ENCODE measurements at regions not wholly inside any gene's neighbourhood (a gene's known extent, or its start where the extent isn't known, plus 50 kb on each side); places are given as distances from the start of the nearest gene placed in this dataset.
"Not testable (repeated sequence)": the region's sequence is repeated elsewhere in the genome, so short reads cannot be mapped to it uniquely, and the experiment has no call there.

GRCh38 chr12:11986165-11986564 lies 84.6 kb upstream of the BCL2L14 start:
- no peak overlapping the region for H3K4me3 ChIP-seq (replicated peaks in 1 of 2; ENCODE audit: low read depth in 2 of 2, low read length in 2 of 2)
- DNase-seq (ENCODE audit: low read depth in 2 of 2), result no peak
- TF ChIP-seq CTCF (IDR thresholded peaks at IDR 0.05; ENCODE audit: low read depth, low read length), result no peak

- DNase-seq (ENCODE audit: low read depth in 2 of 2), result no peak
- no peak overlapping the region for H3K4me3 ChIP-seq (replicated peaks in 1 of 2; ENCODE audit: low read depth in 2 of 2, low read length in 2 of 2)
- TF ChIP-seq CTCF (IDR thresholded peaks at IDR 0.05; ENCODE audit: low read depth, low read length), result no peak
Observed at GRCh38 chr12:11987901-11988300, 82.8 kb upstream of the BCL2L14 start.

- no peak for TF ChIP-seq CTCF (IDR thresholded peaks at IDR 0.05; ENCODE audit: low read depth, low read length)
- no peak for DNase-seq (ENCODE audit: low read depth in 2 of 2)
- H3K4me3 ChIP-seq (replicated peaks in 1 of 2; ENCODE audit: low read depth in 2 of 2, low read length in 2 of 2), result no peak overlapping the region
Observed at GRCh38 chr12:11991604-11992003, 79.1 kb upstream of the BCL2L14 start.

GRCh38 chr12:11992515-11992914 lies 78.2 kb upstream of the BCL2L14 start:
- no peak overlapping the region for H3K4me3 ChIP-seq (replicated peaks in 1 of 2; ENCODE audit: low read depth in 2 of 2, low read length in 2 of 2)
- TF ChIP-seq CTCF (IDR thresholded peaks at IDR 0.05; ENCODE audit: low read depth, low read length), result no peak
- DNase-seq (ENCODE audit: low read depth in 2 of 2), result no peak

- peak in 1 of 2 donors; percentile 12 for DNase-seq (ENCODE audit: low read depth in 2 of 2)
- H3K4me3 ChIP-seq (replicated peaks in 1 of 2; ENCODE audit: low read depth in 2 of 2, low read length in 2 of 2), result not testable (repeated sequence)
Observed at GRCh38 chr12:11998307-11998943, 72.3 kb upstream of the BCL2L14 start.

- TF ChIP-seq CTCF (IDR thresholded peaks at IDR 0.05; ENCODE audit: low read depth, low read length), result no peak
- H3K4me3 ChIP-seq (replicated peaks in 1 of 2; ENCODE audit: low read depth in 2 of 2, low read length in 2 of 2), result no peak overlapping the region
- peak in 1 of 2 donors; percentile 23 for DNase-seq (ENCODE audit: low read depth in 2 of 2)
Observed at GRCh38 chr12:11998944-11999315, 71.8 kb upstream of the BCL2L14 start.

- no peak for DNase-seq (ENCODE audit: low read depth in 2 of 2)
- no peak overlapping the region for H3K4me3 ChIP-seq (replicated peaks in 1 of 2; ENCODE audit: low read depth in 2 of 2, low read length in 2 of 2)
- no peak for TF ChIP-seq CTCF (IDR thresholded peaks at IDR 0.05; ENCODE audit: low read depth, low read length)
Observed at GRCh38 chr12:12003609-12004008, 67.1 kb upstream of the BCL2L14 start.

Data from cardiac fibroblast (primary cell).